ENCODE measurements at regions not wholly inside any gene's neighbourhood (a gene's known extent, or its start where the extent isn't known, plus 50 kb on each side); places are given as distances from the start of the nearest gene placed in this dataset.
A peak's percentile ranks its signal among the peaks of the same experiment; 100 is the strongest.

- TF ChIP-seq EZH2phosphoT487 (IDR thresholded peaks at IDR 0.05; ENCODE audit: borderline replicate concordance, low read length) (no peak), EZH2 (IDR thresholded peaks at IDR 0.05; ENCODE audit: low read length, unreplicated experiment) (no peak), CTCF (conservative IDR thresholded peaks at IDR 0.05; ENCODE audit: low read depth, low read length) (no peak)
- POLR2A ChIA-PET (ENCODE audit: unreplicated experiment): no interaction called here
- no peaks in the 10 kb centered on the region for H3K9me2 ChIP-seq (replicated peaks; ENCODE audit: low read length)
- H3K27ac ChIP-seq (ENCODE audit: low read length): peak overlapping the region; percentile 34; the same call in 1 of the 2 replicates
- no peak overlapping the region for H3K4me3 ChIP-seq (ENCODE audit: low read length)
- ATAC-seq (no peak), DNase-seq (no peak)
- no peak overlapping the region for H3K9ac ChIP-seq (ENCODE audit: low read length)
- H2AFZ ChIP-seq (ENCODE audit: low read length): no peak overlapping the region
- H3K4me1 ChIP-seq (ENCODE audit: insufficient read depth, low read length): peaks cover 31% of the 10 kb centered on the region
- H3K9me3 ChIP-seq (ENCODE audit: low read length): no peaks in the 10 kb centered on the region
- intact Hi-C loops (cut with micrococcal nuclease): loop anchor here (2.0 to 10.0 kb wide), 3 partner anchors 236 to 482 kb away; no protein-coding TSS in a partner anchor
- CTCF ChIA-PET: interaction anchor here (0.7 kb wide), 1 partner anchor 295 kb away, joined by 10 read pairs; no protein-coding TSS in a partner anchor
- no peaks in the 10 kb centered on the region for H3K36me3 ChIP-seq (ENCODE audit: low read depth, low read length)
- no peaks in the 10 kb centered on the region for H3K27me3 ChIP-seq (ENCODE audit: low read length)
- no peaks in the 10 kb centered on the region for H3K79me2 ChIP-seq (ENCODE audit: low read length)
- BruUV-seq (replicated peaks): no TSS peak
- no peaks in the 10 kb centered on the region for H4K20me1 ChIP-seq (ENCODE audit: low read length)
- no peak overlapping the region for H3K4me2 ChIP-seq (ENCODE audit: low read length)
- no peaks in the 10 kb centered on the region for H3F3A ChIP-seq (ENCODE audit: low read length, unreplicated experiment)
Observed at GRCh38 chrX:9351126-9351525, 113.7 kb upstream of the TBL1X start.

GRCh38 chrX:9352243-9352642 lies 112.6 kb upstream of the TBL1X start:
- H2AFZ ChIP-seq (ENCODE audit: low read length): no peak overlapping the region
- POLR2A ChIA-PET (ENCODE audit: unreplicated experiment): interaction anchor here (0.5 to 0.7 kb wide), 3 partner anchors 10 to 111 kb away, joined by 3 to 4 read pairs (median 4); no protein-coding TSS in a partner anchor

GRCh38 chrX:9352694-9353411 lies 112.0 kb upstream of the TBL1X start:
- no peak overlapping the region for H2AFZ ChIP-seq (ENCODE audit: low read length)
- ChIA-PET CTCF (no interaction called here), POLR2A (ENCODE audit: unreplicated experiment) (interaction anchor here (0.5 kb wide), 1 partner anchor 11 kb away, joined by 3 read pairs; no protein-coding TSS in a partner anchor)
- H3K27me3 ChIP-seq (ENCODE audit: low read length): no peaks in the 10 kb centered on the region
- H3K27ac ChIP-seq (ENCODE audit: low read length): peak overlapping the region; percentile 76
- intact Hi-C loops (cut with micrococcal nuclease): loop anchor here (1.0 to 10.0 kb wide), 5 partner anchors 110 to 536 kb away; no protein-coding TSS in a partner anchor
- DNase-seq (peak; percentile 39), ATAC-seq (no peak)
- H3K36me3 ChIP-seq (ENCODE audit: low read depth, low read length): no peaks in the 10 kb centered on the region
- no peaks in the 10 kb centered on the region for H3K9me3 ChIP-seq (ENCODE audit: low read length)
- H3K4me3 ChIP-seq (ENCODE audit: low read length): peak overlapping the region; percentile 41; the same call in 1 of the 2 replicates
- H3K4me2 ChIP-seq (ENCODE audit: low read length): peak overlapping the region; percentile 74
- no peaks in the 10 kb centered on the region for H3F3A ChIP-seq (ENCODE audit: low read length, unreplicated experiment)
- no TSS peak for BruUV-seq (replicated peaks)
- peaks cover 38% of the 10 kb centered on the region for H3K4me1 ChIP-seq (ENCODE audit: insufficient read depth, low read length)
- TF ChIP-seq EZH2 (IDR thresholded peaks at IDR 0.05; ENCODE audit: low read length, unreplicated experiment) (no peak), EZH2phosphoT487 (IDR thresholded peaks at IDR 0.05; ENCODE audit: borderline replicate concordance, low read length) (no peak), CTCF (conservative IDR thresholded peaks at IDR 0.05; ENCODE audit: low read depth, low read length) (no peak)
- H4K20me1 ChIP-seq (ENCODE audit: low read length): no peaks in the 10 kb centered on the region
- no peaks in the 10 kb centered on the region for H3K79me2 ChIP-seq (ENCODE audit: low read length)
- no peaks in the 10 kb centered on the region for H3K9me2 ChIP-seq (replicated peaks; ENCODE audit: low read length)
- H3K9ac ChIP-seq (ENCODE audit: low read length): peak overlapping the region; percentile 52

More at GRCh38 chrX:9352243-9352642, 112.6 kb upstream of the TBL1X start:
- BruUV-seq (replicated peaks): no TSS peak
- no peaks in the 10 kb centered on the region for H3K79me2 ChIP-seq (ENCODE audit: low read length)
- H3K9me2 ChIP-seq (replicated peaks; ENCODE audit: low read length): no peaks in the 10 kb centered on the region
- H4K20me1 ChIP-seq (ENCODE audit: low read length): no peaks in the 10 kb centered on the region
- H3K9ac ChIP-seq (ENCODE audit: low read length): peak overlapping the region; percentile 52
- H3K4me3 ChIP-seq (ENCODE audit: low read length): peak overlapping the region; percentile 41
- no peak for TF ChIP-seq EZH2 (IDR thresholded peaks at IDR 0.05; ENCODE audit: low read length, unreplicated experiment)
- peak overlapping the region; percentile 74 for H3K4me2 ChIP-seq (ENCODE audit: low read length)
- H3K4me1 ChIP-seq (ENCODE audit: insufficient read depth, low read length): peaks cover 38% of the 10 kb centered on the region
- intact Hi-C loops (cut with micrococcal nuclease): loop anchor here (1.0 to 10.0 kb wide), 5 partner anchors 111 to 535 kb away; no protein-coding TSS in a partner anchor
- no peaks in the 10 kb centered on the region for H3K27me3 ChIP-seq (ENCODE audit: low read length)
- no peaks in the 10 kb centered on the region for H3F3A ChIP-seq (ENCODE audit: low read length, unreplicated experiment)
- no peak for DNase-seq
- CTCF ChIA-PET: interaction anchor here (0.6 kb wide), 1 partner anchor 207 kb away, joined by 3 read pairs; no protein-coding TSS in a partner anchor
- H3K27ac ChIP-seq (ENCODE audit: low read length): peak overlapping the region; percentile 76
- H3K9me3 ChIP-seq (ENCODE audit: low read length): no peaks in the 10 kb centered on the region
- no peaks in the 10 kb centered on the region for H3K36me3 ChIP-seq (ENCODE audit: low read depth, low read length)
- ATAC-seq: no peak

Data from PC-3 (cell line).